IPS DF 6.9 (cell line): ENCODE measurements at regions not wholly inside any gene's neighbourhood (a gene's known extent, or its start where the extent isn't known, plus 50 kb on each side); places are given as distances from the start of the nearest gene placed in this dataset.
A peak's percentile ranks its signal among the peaks of the same experiment; 100 is the strongest.

ENCODE experiments used
- DNase-seq: peaks from one replicate; pipeline ENCODE4 v3.0.0-alpha.2; 2013; ENCODE audit warnings: low read depth, low spot score
- H3K27ac ChIP-seq: one replicate; pipeline ENCODE4 v1.5.1; 2013; ENCODE audit warnings: low read length, control low read depth
- H3K27me3 ChIP-seq: 2 replicates; pipeline ENCODE4 v1.6.1; 2013; ENCODE audit warnings: mild to moderate bottlenecking, low read length; ENCODE audit not compliant: control insufficient read depth, insufficient read depth
- H3K36me3 ChIP-seq: 2 replicates; pipeline ENCODE4 v1.6.1; 2013; ENCODE audit warnings: low read length; ENCODE audit not compliant: control insufficient read depth, insufficient read depth
- H3K4me1 ChIP-seq: 2 replicates; pipeline ENCODE4 v1.6.1; 2013; ENCODE audit warnings: low read length; ENCODE audit not compliant: control insufficient read depth, insufficient read depth
- H3K4me3 ChIP-seq: 2 replicates; pipeline ENCODE4 v1.5.1; 2013; ENCODE audit warnings: mild to moderate bottlenecking, low read length
- H3K9me3 ChIP-seq: 2 replicates; pipeline ENCODE4 v1.6.1; 2013; ENCODE audit warnings: low read length, inconsistent platforms; ENCODE audit not compliant: control insufficient read depth, insufficient read depth
- WGBS: extraction: QIAGEN DNeasy Blood & Tissue Kit; methylation state at CpG from one replicate; pipeline ENCODE4 v1.1.7; 2013; ENCODE audit warnings: mixed read lengths, missing lambda C conversion rate; ENCODE audit not compliant: insufficient read length, insufficient coverage; 5-methylcytosine and 5-hydroxymethylcytosine counted together

DNA sequence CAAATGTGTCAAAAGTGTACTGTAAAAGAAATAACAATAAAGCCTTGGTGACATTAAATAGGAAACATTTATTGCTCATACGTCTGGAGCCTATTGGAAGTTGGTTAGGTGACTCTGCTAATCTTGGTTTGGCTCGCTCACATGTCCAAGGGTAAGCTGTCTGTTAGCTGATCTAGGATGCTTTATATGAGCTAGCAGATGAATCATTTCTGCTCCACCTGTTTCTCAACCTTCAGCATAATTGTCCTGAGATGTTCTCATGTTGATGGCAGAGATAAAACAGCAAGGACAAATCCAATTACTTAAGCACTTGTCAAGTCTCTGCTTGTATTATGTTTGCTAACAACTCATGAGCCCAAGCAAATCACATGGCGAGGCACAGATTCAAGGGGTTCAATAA, 56.0 kb upstream of the CD53 start:
- H3K9me3 ChIP-seq, result no peaks in the 10 kb centered on the region
- H3K27ac ChIP-seq, result no peak overlapping the region

DNA sequence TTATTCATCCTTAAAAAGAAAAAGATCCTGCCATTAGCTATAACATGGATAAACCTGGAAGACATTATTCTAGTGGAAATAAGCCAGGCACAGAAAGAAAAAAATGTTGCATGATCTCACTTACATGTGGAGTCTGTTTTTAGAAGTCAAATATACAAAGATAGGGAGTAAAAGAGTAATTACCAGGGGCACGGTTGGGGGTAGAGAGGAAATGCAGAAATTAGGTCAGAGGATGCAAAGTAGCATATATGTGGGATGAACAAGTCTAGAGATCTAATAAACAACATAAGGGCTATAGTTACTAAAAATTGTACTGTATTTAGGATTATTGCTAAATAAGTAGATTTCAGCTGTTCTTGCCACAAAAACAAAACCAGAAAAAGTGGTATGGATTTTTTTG, 61.4 kb upstream of the CD53 start:
- Histone ChIP-seq H3K27me3 (no peaks in the 10 kb centered on the region), H3K9me3 (no peaks in the 10 kb centered on the region), H3K4me3 (no peak overlapping the region), H3K27ac (no peak overlapping the region), H3K36me3 (no peaks in the 10 kb centered on the region), H3K4me1 (no peaks in the 10 kb centered on the region)
- no peak for DNase-seq
- WGBS, result no CpG with 5 or more reads among the region's 1 CpG

More for the DNA sequence above, 56.0 kb upstream of the CD53 start:
- Histone ChIP-seq H3K27me3 (no peaks in the 10 kb centered on the region), H3K4me1 (no peaks in the 10 kb centered on the region), H3K4me3 (no peak overlapping the region), H3K36me3 (no peaks in the 10 kb centered on the region)
- no CpG with 5 or more reads among the region's 3 CpGs for WGBS
- no peak for DNase-seq

DNA sequence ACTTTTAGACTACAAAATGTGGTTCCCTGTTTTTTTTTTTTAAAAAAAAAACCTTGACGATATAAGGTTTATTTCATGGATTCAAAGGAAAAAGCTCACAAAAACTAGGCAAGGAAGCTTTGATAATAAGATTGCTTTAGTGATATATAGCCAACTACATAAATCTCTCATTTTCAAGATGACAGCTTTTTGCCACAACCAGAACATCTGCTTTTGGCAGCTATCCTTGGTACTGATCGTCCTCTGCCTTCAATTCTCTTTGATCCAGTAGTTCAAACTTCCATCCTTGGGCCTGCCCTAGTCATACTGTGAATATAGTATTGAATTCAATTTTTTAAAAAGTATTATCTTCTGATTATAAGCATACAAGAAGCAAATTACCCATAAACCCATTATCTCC, 72.9 kb upstream of the CD53 start:
- no peaks in the 10 kb centered on the region for H3K36me3 ChIP-seq
- no peak overlapping the region for H3K4me3 ChIP-seq
- no peak for DNase-seq
- no peaks in the 10 kb centered on the region for H3K9me3 ChIP-seq
- no peaks in the 10 kb centered on the region for H3K27me3 ChIP-seq
- H3K4me1 ChIP-seq, result no peaks in the 10 kb centered on the region
- no CpG with 5 or more reads among the region's 2 CpGs for WGBS
- H3K27ac ChIP-seq, result no peak overlapping the region

DNA sequence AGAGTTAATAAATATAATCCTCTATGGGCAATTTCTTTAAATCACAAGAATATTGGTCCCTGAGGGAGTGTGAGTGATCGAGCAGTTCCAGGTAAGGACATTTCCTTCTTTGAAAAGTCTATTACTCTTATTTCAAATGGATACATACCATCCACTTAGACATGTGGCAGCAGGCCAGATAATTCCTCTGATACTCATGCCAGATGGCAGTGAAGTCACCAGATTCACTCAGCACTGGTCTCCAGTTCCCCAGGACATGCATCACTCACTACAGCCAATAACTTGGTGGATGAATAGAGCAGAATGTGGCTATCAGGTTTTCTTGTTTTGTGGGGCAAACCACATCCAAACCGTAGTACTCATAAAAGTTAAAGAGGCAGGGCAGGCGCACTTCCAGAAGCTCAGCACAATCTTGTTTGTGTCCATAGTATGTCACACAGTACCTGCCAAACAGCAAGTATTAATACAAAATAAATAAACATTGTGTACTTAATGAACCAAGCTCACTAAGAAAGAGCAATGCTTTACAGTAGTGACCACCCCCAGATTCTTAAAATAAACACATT, 74.2 kb upstream of the CD53 start:
- Histone ChIP-seq H3K27me3 (no peaks in the 10 kb centered on the region), H3K36me3 (no peaks in the 10 kb centered on the region)

DNA sequence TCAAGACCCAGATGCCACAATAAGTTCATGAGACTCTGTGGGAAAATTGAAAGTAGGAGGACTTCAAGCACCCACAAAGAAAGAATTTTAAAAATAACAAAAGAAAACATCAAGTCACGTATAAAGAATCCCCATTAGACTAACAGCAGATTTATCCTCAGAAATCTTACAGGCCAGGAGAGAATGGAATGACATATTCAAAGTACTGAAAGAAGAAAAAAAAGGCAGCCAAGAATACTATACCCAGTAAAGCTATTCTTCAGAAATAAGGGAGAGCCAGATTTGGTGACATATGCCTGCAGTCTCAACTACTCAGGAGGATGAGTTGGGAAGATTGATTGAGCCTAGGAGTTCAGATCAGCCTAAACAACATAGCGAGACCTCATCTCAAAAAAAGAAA, 84.3 kb upstream of the CD53 start:
- no peaks in the 10 kb centered on the region for H3K27me3 ChIP-seq
- H3K4me1 ChIP-seq, result no peaks in the 10 kb centered on the region
- H3K9me3 ChIP-seq, result no peaks in the 10 kb centered on the region
- DNase-seq, result no peak
- H3K27ac ChIP-seq, result no peak overlapping the region
- no peak overlapping the region for H3K4me3 ChIP-seq
- WGBS, result no CpG with 5 or more reads among the region's 2 CpGs
- H3K36me3 ChIP-seq, result no peaks in the 10 kb centered on the region

More for the DNA sequence above, 74.2 kb upstream of the CD53 start:
- H3K4me3 ChIP-seq, result no peak overlapping the region
- no peaks in the 10 kb centered on the region for H3K4me1 ChIP-seq
- WGBS, result no CpG with 5 or more reads among the region's 3 CpGs
- no peak overlapping the region for H3K27ac ChIP-seq
- no peaks in the 10 kb centered on the region for H3K9me3 ChIP-seq
- no peak for DNase-seq

DNA sequence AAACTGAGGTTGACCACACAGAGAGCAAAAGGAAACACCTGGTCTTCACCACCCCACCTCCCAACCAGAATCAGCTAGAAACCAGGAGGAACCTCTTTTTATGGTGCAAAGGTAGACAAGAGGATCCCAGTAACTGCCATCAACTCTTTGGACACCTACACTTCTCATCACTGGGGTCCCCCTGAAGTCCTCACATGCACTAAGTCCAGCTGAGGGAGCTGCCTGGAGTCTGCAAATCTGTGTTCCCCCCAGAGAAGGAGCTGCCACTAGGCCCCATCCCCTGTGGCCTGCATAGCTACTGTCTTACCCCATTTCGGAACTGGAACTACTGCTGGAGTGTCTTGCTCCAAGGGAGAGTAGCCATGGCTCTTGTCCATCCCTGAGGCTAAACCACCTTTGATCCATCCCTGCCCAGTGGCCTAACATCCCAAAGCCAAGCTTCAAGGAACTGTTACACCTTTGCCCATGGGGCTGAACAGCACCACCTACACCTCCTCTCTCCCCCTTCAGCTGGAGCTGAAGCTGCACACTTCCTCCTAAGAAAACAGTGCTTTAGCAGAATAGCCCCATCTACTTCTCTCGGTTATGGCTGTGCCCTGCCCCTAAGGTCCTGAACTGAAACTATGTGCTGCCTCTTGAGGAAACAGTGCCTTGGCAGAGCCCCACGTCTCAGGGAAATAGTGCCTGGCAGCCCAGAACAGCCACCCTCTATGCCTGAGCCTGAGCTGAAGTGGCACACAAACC, 85.4 kb upstream of the CD53 start:
- no CpG with 5 or more reads among the region's 3 CpGs for WGBS
- no peak for DNase-seq
- Histone ChIP-seq H3K4me1 (no peaks in the 10 kb centered on the region), H3K4me3 (no peak overlapping the region), H3K27me3 (no peaks in the 10 kb centered on the region), H3K9me3 (no peaks in the 10 kb centered on the region), H3K27ac (no peak overlapping the region), H3K36me3 (no peaks in the 10 kb centered on the region)

DNA sequence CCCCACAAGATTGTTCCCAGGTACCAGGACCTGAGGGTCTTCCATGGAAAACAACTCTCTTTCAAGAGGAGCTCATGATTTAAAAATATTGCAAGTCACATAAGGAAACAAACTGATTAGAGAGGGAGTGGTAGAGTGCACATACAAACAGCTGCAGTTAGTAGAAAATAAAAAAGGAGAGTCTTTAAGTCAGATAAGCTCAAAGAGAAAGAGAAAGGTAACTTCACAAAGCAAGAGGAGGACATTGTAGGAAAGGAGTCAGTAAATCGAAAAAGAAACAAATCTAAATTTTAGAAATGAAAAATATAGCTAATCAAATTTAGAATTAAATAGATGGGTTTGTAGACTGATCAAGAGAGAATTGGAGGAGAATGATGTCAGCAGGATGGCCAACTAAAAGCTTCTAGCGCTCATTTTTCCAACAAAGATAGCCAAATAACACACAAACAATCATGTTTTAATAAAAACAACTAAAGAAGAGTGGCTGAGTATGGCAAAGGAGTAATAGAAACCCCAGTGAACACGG, 86.1 kb upstream of the CD53 start:
- no peaks in the 10 kb centered on the region for H3K27me3 ChIP-seq
- DNase-seq, result no peak
- H3K4me3 ChIP-seq, result no peak overlapping the region
- no CpG with 5 or more reads among the region's 3 CpGs for WGBS
- H3K27ac ChIP-seq, result no peak overlapping the region
- no peaks in the 10 kb centered on the region for H3K9me3 ChIP-seq
- H3K36me3 ChIP-seq, result no peaks in the 10 kb centered on the region
- H3K4me1 ChIP-seq, result no peaks in the 10 kb centered on the region

DNA sequence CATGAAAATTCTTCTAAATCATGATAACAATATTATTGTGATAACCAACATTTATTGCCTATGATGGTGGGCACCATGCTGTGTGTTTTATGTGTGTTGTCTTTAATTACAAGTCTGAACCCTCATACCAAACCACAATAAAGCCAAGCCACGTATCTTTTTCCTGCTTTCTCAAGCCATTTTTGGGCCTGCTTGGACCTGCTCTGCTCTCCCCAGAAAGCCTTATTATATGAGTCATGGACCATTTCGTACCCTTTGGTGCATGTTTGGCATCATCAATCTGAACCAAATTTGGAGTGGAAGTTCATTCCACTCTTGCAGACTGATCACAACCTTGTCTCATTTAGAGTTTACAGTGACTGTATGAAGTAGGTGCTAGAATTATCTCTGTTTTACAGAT, 87.3 kb upstream of the CD53 start:
- DNase-seq, result no peak
- H3K27ac ChIP-seq, result no peak overlapping the region
- no peaks in the 10 kb centered on the region for H3K36me3 ChIP-seq
- no peaks in the 10 kb centered on the region for H3K9me3 ChIP-seq
- no peaks in the 10 kb centered on the region for H3K4me1 ChIP-seq
- WGBS, result no CpG with 5 or more reads among the region's 2 CpGs
- H3K4me3 ChIP-seq, result no peak overlapping the region
- H3K27me3 ChIP-seq, result no peaks in the 10 kb centered on the region

DNA sequence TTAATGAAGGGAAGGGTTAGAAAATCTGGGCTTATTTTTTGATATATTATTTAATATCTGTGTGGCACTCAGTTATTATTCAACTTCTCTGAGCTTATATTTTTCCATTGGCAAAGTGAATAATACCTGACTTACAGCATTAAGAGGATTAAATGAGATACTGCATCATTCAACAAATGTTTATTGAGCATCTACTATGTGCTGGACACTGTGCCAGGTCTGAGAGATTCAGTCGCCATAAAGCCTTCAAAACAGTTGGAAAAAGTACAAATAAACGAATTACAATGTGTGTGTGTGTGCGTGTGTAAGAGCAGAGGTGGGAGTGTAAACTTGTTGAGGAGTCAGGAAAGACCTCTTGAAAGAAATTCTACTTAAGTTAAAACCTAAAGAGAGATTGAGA, 87.9 kb upstream of the CD53 start:
- no peaks in the 10 kb centered on the region for H3K36me3 ChIP-seq
- no peaks in the 10 kb centered on the region for H3K27me3 ChIP-seq
- H3K27ac ChIP-seq, result no peak overlapping the region
- no peaks in the 10 kb centered on the region for H3K4me1 ChIP-seq
- WGBS, result no CpG with 5 or more reads among the region's 3 CpGs
- no peak overlapping the region for H3K4me3 ChIP-seq
- DNase-seq, result no peak
- H3K9me3 ChIP-seq, result no peaks in the 10 kb centered on the region

DNA sequence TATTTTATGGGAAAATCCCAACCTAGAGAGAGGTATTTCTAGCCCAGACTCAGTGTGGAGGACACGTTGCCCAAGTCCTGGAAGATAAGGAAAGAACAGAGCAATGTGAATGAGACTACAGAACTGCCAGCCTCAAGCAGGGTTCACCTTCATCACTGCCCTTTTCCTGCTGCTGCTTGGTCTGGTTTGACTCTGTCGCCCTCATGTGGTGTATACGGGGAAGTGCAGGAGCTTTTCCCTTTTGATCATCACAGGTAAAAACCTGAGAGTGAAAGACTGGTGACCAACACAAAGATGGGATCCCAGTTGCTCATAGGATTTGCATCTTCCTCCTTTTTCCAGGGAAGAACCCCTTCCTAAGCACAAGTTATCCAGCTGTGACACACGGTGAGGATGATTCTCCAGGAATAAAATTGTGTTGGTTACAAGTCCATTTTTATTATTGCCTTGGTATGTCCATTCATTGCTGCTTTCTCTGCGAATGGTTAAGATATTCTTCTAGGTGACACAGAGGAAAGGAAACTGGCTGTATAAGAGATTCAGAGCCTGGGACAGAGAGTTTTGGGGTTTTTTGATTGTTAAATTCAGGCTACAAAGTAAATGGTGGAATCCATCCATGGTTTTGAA, 89.5 kb upstream of the CD53 start:
- H3K36me3 ChIP-seq, result no peaks in the 10 kb centered on the region
- H3K4me3 ChIP-seq, result no peak overlapping the region
- H3K9me3 ChIP-seq, result no peaks in the 10 kb centered on the region
- DNase-seq, result peak; percentile 27
- H3K27ac ChIP-seq, result no peak overlapping the region
- no CpG with 5 or more reads among the region's 5 CpGs for WGBS
- H3K27me3 ChIP-seq, result no peaks in the 10 kb centered on the region; the same call in 1 of the 2 replicates
- no peaks in the 10 kb centered on the region for H3K4me1 ChIP-seq
